Dedifferentiated amniotic fluid mesenchymal stem cell (primary cell): ENCODE measurements at regions not wholly inside any gene's neighbourhood (a gene's known extent, or its start where the extent isn't known, plus 50 kb on each side); places are given as distances from the start of the nearest gene placed in this dataset.

Experiments used
- DNase-seq: peaks from one replicate; pipeline ENCODE4 v3.0.0-alpha.2; 2016; ENCODE audit errors: extremely low spot score

- DNase-seq: no peak
Measured at GRCh38 chr13:40114305-40114896, 458.9 kb downstream of the COG6 start.

- DNase-seq: no peak
Measured at GRCh38 chr13:40115426-40115825, 460.0 kb downstream of the COG6 start.

GRCh38 chr13:40116008-40116407 lies 460.5 kb downstream of the COG6 start:
- DNase-seq: no peak

DNA sequence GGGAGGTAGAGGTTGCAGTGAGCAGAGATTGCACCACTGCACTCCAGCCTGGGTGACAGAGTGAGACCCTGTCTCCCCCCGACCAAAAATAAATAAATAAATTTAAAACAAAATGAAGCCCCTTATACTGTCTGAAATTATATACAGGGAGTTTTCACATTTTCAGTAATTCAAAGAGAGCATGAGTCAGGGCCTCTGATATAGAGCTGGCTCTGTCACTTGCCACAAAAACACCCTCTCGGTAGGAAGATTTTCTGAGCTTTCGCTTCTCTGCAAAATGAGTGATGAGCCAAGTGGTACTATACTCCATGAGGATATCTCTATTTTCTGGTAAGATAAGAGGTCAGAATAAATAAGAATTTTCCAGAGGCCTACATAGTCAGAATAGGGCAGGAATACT lies 462.9 kb downstream of the COG6 start:
- no peak for DNase-seq

- no peak for DNase-seq
Measured at GRCh38 chr13:40119852-40120251, 464.4 kb downstream of the COG6 start.

DNA sequence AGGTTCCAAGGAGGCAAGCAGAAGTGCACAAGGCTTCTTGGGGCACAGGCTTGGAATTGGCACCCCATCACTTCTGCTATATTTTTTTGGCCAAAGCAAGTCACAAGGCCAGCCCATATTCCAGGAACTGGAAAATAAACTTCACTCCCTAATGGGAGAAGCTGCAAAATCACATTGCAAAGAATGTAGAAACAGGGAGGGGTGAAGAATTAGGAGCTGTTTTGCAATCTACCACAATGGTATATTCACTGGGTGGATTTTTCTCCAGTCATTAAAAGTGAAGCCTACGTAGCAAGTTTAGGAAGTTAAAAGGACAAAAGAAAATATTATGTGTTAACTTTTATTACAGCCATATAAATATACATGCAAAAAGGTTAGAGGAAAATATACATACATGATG lies 464.8 kb downstream of the COG6 start:
- no peak for DNase-seq

GRCh38 chr13:40120781-40121180 lies 465.3 kb downstream of the COG6 start:
- DNase-seq: no peak

DNA sequence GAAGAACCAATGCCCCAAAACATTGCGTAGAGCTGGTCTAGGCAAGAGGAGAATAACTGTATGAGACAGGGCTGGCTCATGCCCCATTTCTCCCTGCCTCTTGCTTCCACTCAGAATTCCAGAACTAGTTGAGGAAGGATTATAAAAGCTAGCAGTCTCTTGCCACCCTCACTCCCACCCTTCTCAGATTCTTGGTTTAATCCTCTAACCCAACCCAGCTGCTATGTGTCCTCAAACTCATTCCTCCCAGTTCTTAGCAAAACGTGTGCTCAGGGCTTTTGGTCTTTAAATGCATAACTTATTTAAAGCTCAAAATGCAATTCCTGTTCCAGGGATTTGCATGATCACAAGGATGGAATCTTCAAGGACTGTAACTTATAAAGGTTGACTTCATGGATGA lies 466.3 kb downstream of the COG6 start:
- no peak for DNase-seq

GRCh38 chr13:40123962-40124632 lies 468.6 kb downstream of the COG6 start:
- no peak for DNase-seq

DNA sequence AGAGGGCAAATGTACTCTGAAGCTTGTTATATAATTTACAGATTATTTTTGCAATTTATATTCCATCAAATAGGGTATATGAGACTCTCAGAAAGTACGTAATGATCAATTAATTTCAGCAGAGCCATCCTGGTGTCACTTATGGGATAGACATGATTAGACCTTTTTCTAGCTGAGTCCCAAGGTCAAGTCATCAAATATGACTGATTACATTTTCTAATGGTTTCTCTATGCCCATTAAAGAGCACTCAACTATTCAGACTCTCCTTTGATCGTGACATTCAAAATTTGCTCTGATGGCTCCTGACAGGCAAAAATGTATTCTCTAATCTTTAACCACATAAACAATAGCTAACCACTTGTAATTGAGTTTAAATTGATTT lies 469.2 kb downstream of the COG6 start:
- no peak for DNase-seq

DNA sequence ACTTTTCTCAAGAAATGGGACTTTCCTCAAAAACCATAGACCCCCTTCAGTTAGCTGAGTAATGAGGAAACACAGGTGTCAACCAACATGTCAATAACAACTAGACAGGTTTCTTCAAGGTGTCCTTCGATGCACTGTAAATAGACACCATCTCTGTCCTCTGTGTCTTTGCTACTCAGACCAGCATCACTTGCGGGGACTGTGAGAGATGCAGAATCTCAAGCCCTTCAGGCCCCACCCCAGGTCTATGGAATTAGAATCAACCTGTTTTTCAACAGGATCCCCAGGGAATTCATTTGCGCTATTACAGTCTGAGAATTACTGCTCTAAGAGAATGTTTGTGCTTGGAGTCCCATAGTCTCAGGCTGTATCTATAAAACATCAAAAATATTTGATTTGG lies 469.9 kb downstream of the COG6 start:
- DNase-seq: no peak

GRCh38 chr13:40126306-40127085 lies 471.0 kb downstream of the COG6 start:
- DNase-seq: no peak

DNA sequence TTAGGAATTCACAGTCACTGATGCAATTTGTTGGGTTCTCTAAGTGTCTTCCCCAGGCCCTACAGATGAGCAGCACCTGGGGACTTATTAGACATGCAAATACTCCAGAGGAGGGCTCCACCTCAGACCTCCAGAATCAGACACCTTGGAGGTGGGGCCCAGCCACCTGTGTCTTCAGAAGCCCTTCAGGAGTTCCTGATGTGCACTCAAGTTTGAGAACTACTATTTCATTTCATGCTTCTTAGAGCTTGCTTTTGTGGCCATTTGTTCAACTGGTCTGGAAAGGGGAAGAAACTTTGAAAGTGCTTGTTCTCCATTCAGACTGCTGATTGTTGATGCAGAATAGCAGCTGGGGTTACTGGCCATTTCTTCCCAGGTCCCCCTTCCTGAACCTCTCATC lies 472.0 kb downstream of the COG6 start:
- no peak for DNase-seq

- DNase-seq: no peak
Measured at GRCh38 chr13:40127925-40128324, 472.5 kb downstream of the COG6 start.

GRCh38 chr13:40129467-40129866 lies 474.0 kb downstream of the COG6 start:
- DNase-seq: no peak

DNA sequence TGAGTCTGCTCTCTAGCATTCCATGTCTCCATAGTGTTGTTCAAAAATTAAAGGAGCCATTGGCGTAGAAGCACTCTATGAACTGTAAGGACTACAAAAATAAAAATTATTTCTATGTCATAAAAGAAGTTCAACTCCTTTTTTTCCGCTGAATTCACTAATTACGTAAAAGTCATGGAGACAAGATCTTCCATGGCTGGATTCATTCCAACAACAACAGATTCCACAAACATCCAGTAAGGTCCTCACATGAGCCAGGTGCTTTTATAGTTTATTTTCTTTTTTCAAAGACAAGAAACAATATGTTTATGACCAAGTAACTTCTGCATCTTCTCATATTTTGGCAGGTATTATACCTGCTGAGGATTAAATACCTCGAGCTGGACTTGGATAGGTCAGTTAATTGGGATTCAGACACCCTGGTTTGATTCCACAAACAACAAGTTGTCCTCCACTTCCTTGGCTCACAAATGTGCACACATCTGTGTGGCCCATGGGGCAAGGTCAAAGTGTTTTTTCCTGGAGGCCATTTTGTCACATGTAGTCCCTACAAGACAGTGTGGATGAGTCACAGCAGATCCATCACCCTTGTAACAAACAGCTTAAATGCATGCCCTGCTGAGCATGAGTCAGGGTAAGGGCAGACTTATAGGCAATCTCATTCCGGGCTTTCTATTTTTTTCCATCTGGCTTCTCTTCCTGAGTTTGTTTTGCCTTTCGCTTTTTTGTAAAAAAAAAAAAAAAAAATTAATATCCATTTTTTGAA lies 475.6 kb downstream of the COG6 start:
- no peak for DNase-seq

DNA sequence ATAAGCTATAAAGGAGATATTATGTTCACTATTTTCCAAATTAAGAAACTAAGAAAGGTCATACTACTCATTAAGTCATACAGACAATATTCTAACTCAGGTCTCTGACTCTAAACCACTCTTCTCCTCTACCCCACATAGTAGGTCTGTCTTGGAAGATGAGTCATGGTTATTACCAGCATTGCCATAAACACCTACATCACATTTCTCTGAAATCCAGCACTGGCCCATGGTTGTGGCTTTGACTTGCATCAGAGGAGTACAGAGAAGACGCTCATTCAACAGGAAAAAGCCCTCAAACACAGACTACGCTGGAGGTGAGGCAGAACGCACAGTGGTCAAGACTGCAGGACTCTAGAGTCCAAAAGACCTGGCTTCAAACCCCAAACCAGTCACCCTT lies 476.8 kb downstream of the COG6 start:
- no peak for DNase-seq

DNA sequence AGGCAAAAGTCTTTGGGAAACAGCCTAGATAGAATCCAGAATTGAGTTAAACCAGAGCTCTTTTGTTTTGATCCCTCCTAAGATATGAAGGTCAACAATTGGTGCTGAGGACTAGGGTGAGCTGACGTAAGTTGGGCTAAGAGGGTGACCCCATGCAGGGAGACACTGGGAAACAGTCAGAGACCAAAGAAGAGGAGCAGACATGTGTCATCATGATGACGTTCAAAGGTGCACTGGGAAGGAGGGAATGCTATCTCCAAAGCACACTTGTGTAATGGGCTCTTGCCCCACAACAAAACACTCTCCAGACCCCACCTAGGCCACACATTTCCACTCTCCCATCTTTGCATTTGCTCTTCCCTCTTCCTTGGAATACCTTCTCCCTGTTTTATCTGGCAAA lies 481.4 kb downstream of the COG6 start:
- no peak for DNase-seq

GRCh38 chr13:40137400-40137799 lies 481.9 kb downstream of the COG6 start:
- no peak for DNase-seq

- no peak for DNase-seq
Measured at GRCh38 chr13:40139896-40140520, 484.5 kb downstream of the COG6 start.

DNA sequence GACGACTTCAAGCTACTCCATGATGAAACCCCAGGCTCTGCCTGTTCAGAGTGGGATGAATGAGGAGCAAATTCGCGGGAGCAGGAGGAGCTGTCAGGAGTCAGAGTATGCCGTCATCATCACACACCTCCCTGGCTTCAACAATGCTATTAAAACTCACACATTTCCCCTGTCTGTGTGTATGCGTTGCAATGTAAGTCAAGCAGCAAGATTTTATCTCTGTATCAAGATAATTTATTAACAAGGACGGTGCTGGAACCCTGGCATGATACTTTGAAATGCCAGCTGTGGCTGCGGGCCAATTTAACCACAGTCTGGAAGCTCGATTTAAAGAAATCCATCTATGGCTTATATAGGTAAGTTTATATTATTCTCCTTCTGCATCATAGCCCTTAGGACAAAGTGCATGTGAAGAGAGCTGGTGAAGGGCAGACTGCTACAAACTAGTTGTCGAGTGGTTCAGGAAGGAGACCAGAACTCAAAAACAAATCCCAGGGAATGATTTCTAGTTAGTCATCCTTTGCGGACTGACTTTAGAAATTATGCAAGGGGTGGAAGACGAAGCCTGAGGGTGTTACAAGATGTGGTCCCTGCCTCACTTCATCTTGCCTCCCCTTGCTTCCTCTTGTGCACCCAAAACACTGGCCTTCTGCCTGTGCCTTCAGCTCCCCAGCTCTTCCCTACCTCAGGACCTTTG lies 486.5 kb downstream of the COG6 start:
- DNase-seq: no peak
